DOHH2 (cell line): ENCODE measurements at regions not wholly inside any gene's neighbourhood (a gene's known extent, or its start where the extent isn't known, plus 50 kb on each side); places are given as distances from the start of the nearest gene placed in this dataset.

Experiments
- H3F3A ChIP-seq: fragments of 200-600 bp; sonication (generic), shearing (Covaris generic); 2 replicates; pipeline ENCODE4 v1.6.0; 2016; ENCODE audit warnings: antibody characterized with exemption, mild to moderate bottlenecking; ENCODE audit not compliant: control insufficient read depth, insufficient read depth
- H3K27ac ChIP-seq: fragments of 200-600 bp; sonication (generic); 2 replicates; pipeline ENCODE4 v1.5.1; 2014; ENCODE audit warnings: low read depth, mild to moderate bottlenecking, low read length, moderate library complexity
- H3K27me3 ChIP-seq: fragments of 200-600 bp; sonication (generic); 2 replicates; pipeline ENCODE4 v1.6.1; 2014; ENCODE audit warnings: mild to moderate bottlenecking, low read length, mixed read lengths; ENCODE audit not compliant: control insufficient read depth
- H3K36me3 ChIP-seq: fragments of 200-600 bp; sonication (generic); 2 replicates; pipeline ENCODE4 v1.6.1; 2014; ENCODE audit warnings: mild to moderate bottlenecking, low read length, moderate library complexity, mixed read lengths; ENCODE audit not compliant: control insufficient read depth
- H3K4me1 ChIP-seq: fragments of 200-600 bp; sonication (generic); 2 replicates; pipeline ENCODE4 v1.6.1; 2014; ENCODE audit warnings: mild to moderate bottlenecking, low read length, mixed read lengths; ENCODE audit not compliant: control insufficient read depth
- H3K4me2 ChIP-seq: fragments of 200-600 bp; sonication (generic); 2 replicates; pipeline ENCODE4 v1.6.0; 2014; ENCODE audit warnings: mild to moderate bottlenecking, low read length, moderate library complexity
- H3K4me3 ChIP-seq: fragments of 200-600 bp; sonication (generic); 2 replicates; pipeline ENCODE4 v1.5.1; 2014; ENCODE audit warnings: mild to moderate bottlenecking, low read length, mixed read lengths
- H3K79me2 ChIP-seq: fragments of 200-600 bp; sonication (generic); 2 replicates; pipeline ENCODE4 v1.6.1; 2014; ENCODE audit warnings: mild to moderate bottlenecking, low read length, mixed read lengths; ENCODE audit not compliant: control insufficient read depth
- H3K9me2 ChIP-seq: fragments of 200-600 bp; sonication (generic); replicated peaks from 2 replicates; pipeline ENCODE4 v1.6.1; 2014; ENCODE audit warnings: mild to moderate bottlenecking, low read length, mixed read lengths; ENCODE audit not compliant: control insufficient read depth
- H3K9me3 ChIP-seq: fragments of 200-600 bp; sonication (generic); 2 replicates; pipeline ENCODE4 v1.6.1; 2014; ENCODE audit warnings: antibody characterized with exemption, low read length, mixed read lengths; ENCODE audit not compliant: control insufficient read depth, insufficient read depth
- H4K20me1 ChIP-seq: fragments of 200-600 bp; sonication (generic); 2 replicates; pipeline ENCODE4 v1.6.0; 2014; ENCODE audit warnings: low read depth, mild to moderate bottlenecking, antibody characterized with exemption, low read length, moderate library complexity; ENCODE audit not compliant: control insufficient read depth, insufficient read depth
- EZH2phosphoT487 ChIP-seq: fragments of 200-600 bp; sonication (generic); IDR thresholded peaks from 2 replicates; pipeline ENCODE4 v1.6.1; 2017; ENCODE audit warnings: borderline replicate concordance, mild to moderate bottlenecking, antibody characterized with exemption, low read length, moderate library complexity, mixed read lengths
- TF ChIP-seq, protein P1 (sequence below): fragments of 200-600 bp; sonication (generic); IDR thresholded peaks from one replicate; pipeline ENCODE4 v1.5.1; 2014; ENCODE audit warnings: antibody characterized with exemption, mild to moderate bottlenecking, low read depth, low read length; ENCODE audit not compliant: poor library complexity, severe bottlenecking

DNA sequence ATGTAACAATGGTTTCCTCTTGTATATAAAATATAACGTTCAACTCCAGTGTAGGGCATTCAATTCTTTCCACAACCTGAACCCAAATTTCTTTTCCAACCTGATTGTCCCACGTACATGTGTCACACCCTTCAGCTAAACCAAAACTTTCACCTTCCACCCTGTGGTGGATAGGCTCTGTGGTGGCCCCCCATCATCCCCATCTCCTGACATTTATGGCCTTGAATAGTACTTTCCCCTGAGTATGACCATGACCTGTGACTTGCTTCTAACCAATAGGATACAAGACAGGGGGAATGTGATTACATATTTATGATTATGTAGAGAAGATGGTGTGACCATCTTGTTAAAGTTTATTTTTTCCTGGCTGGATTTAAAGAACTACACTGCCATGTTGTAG, 377.0 kb downstream of the PTPRC start:
- H3K27me3 ChIP-seq, result no peaks in the 10 kb centered on the region
- TF ChIP-seq EZH2phosphoT487, result no peak
- TF ChIP-seq, protein P1, sequence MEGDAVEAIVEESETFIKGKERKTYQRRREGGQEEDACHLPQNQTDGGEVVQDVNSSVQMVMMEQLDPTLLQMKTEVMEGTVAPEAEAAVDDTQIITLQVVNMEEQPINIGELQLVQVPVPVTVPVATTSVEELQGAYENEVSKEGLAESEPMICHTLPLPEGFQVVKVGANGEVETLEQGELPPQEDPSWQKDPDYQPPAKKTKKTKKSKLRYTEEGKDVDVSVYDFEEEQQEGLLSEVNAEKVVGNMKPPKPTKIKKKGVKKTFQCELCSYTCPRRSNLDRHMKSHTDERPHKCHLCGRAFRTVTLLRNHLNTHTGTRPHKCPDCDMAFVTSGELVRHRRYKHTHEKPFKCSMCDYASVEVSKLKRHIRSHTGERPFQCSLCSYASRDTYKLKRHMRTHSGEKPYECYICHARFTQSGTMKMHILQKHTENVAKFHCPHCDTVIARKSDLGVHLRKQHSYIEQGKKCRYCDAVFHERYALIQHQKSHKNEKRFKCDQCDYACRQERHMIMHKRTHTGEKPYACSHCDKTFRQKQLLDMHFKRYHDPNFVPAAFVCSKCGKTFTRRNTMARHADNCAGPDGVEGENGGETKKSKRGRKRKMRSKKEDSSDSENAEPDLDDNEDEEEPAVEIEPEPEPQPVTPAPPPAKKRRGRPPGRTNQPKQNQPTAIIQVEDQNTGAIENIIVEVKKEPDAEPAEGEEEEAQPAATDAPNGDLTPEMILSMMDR, result no peak
- H3F3A ChIP-seq, result peaks cover 9% of the 10 kb centered on the region
- H3K9me3 ChIP-seq, result no peaks in the 10 kb centered on the region
- no peak overlapping the region for H3K4me3 ChIP-seq
- H3K36me3 ChIP-seq, result peaks cover 21% of the 10 kb centered on the region
- H3K27ac ChIP-seq, result no peak overlapping the region
- H3K9me2 ChIP-seq, result no peaks in the 10 kb centered on the region
- peaks cover 93% of the 10 kb centered on the region for H3K4me1 ChIP-seq
- H3K79me2 ChIP-seq, result peaks cover 55% of the 10 kb centered on the region
- no peaks in the 10 kb centered on the region for H4K20me1 ChIP-seq
- no peak overlapping the region for H3K4me2 ChIP-seq

DNA sequence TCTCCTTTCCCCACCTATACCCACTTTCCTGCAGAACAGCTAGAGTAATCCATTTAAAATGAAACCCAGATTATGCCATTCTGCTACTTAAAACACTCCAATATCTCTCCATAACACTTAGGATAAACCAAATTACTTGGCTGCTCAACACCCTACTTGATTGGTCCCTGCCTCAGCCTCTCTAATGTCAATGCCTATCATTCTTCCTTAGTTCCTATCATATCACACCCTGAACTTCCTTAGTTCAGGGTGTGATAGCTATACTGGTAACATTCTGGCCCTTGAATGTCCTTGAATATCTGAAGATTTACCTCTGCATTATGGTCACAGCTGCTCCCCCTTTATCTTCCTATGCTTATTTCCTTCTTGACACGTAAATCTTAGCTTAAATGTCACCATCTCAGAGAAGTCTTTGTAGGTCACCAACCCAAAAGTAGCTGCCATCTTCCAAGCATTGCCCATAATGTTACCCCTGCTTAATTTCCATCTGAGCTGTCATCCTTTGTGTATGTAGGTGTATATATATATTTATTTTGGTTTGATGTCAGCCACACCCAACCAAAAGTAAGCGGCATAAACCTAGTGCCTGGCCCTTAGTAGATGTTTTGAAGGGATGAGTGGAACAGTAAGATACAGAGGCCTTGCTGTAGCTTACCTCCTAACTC, 379.8 kb downstream of the PTPRC start:
- Histone ChIP-seq H3K27me3 (no peaks in the 10 kb centered on the region), H3K4me2 (peak overlapping the region; percentile 79), H3K79me2 (peaks cover 44% of the 10 kb centered on the region), H3K4me1 (peaks cover 78% of the 10 kb centered on the region), H3K9me2 (no peaks in the 10 kb centered on the region), H3K27ac (peak overlapping the region; percentile 86), H4K20me1 (no peaks in the 10 kb centered on the region), H3F3A (peaks cover 9% of the 10 kb centered on the region), H3K4me3 (peak overlapping the region; percentile 52), H3K36me3 (peaks cover 29% of the 10 kb centered on the region), H3K9me3 (no peaks in the 10 kb centered on the region)
- TF ChIP-seq EZH2phosphoT487, result no peak
- TF ChIP-seq, protein P1, result no peak

DNA sequence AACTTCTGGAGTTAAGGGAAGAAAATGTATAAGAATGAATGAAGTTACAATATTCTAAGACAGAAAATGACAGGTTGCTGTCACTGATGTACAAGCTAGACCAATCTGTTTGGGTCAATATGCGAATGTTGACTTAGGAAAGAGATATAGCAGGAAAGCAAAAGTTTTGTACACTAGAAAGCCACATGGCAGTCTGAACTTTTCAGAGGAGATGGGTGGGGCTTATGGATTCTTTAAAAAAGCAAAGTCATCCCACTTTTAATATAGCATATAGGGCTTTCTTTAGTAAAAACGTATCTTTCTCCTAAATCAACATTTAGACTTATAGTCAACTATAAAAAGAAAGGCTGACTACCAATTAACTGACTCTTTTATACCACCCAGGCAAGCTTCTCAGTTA, 381.2 kb downstream of the PTPRC start:
- TF ChIP-seq, protein P1, result no peak
- TF ChIP-seq EZH2phosphoT487, result no peak
- Histone ChIP-seq H3K36me3 (peaks cover 29% of the 10 kb centered on the region), H3F3A (peaks cover 3% of the 10 kb centered on the region; the same call in 1 of the 2 replicates), H3K4me2 (peak overlapping the region; percentile 79), H3K4me3 (peak overlapping the region; percentile 69), H3K27ac (peak overlapping the region; percentile 86), H3K4me1 (peaks cover 64% of the 10 kb centered on the region), H3K27me3 (no peaks in the 10 kb centered on the region), H3K9me2 (no peaks in the 10 kb centered on the region), H3K79me2 (peaks cover 44% of the 10 kb centered on the region), H3K9me3 (no peaks in the 10 kb centered on the region), H4K20me1 (no peaks in the 10 kb centered on the region)
